Cardiac muscle cell (in vitro differentiated cells and primary cell): ENCODE measurements at regions not wholly inside any gene's neighbourhood (a gene's known extent, or its start where the extent isn't known, plus 50 kb on each side); places are given as distances from the start of the nearest gene placed in this dataset.

Experiments
- DNase-seq, 2 donors: peaks; one replicate each; pipeline versions ENCODE4 v3.0.0 to v3.0.0-alpha.2; 2010 to 2017; ENCODE audit warnings: low read depth in 1 of 2, low spot score in 1 of 2
- H3K27ac ChIP-seq: fragments of 200-600 bp; sonication (generic); 2 replicates; pipeline ENCODE4 v1.5.1; 2016
- H3K27me3 ChIP-seq: fragments of 200-600 bp; sonication (generic); 2 replicates; pipeline ENCODE4 v1.6.0; 2016; ENCODE audit warnings: control low read depth
- H3K36me3 ChIP-seq: fragments of 200-600 bp; sonication (generic); 2 replicates; pipeline ENCODE4 v1.5.1; 2016; ENCODE audit warnings: control low read depth
- H3K4me1 ChIP-seq: fragments of 200-600 bp; sonication (generic); 2 replicates; pipeline ENCODE4 v1.8.1; 2017; ENCODE audit warnings: low read depth, mild to moderate bottlenecking, mixed run types
- H3K4me3 ChIP-seq: fragments of 200-600 bp; sonication (generic); 2 replicates; pipeline ENCODE4 v1.5.1; 2016; ENCODE audit warnings: mild to moderate bottlenecking
- H3K9me3 ChIP-seq: fragments of 200-600 bp; sonication (generic); 2 replicates; pipeline ENCODE4 v1.5.1; 2017; ENCODE audit warnings: low read depth, mild to moderate bottlenecking, control low read depth
- TF ChIP-seq, protein P1 (sequence below): IDR thresholded peaks from 2 replicates; pipeline ENCODE4 v1.5.1; 2012; ENCODE audit warnings: low read depth, mild to moderate bottlenecking, low read length

DNA sequence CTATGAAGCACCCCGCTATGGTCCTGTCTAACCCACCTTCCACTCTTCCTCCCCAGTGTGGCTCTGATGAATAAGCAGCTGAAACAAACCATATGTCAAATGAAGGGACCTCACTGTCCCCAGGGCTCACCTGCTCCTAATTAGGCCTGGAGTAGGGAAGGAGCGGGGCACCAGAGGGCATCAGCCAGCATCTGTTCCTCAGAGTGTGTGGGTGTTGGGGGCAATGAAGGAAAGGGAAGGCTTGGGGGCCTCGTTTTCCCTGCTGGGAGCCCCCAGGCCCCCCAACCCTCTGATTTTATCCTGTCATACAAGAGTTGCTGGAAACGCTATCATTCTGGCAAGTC lies 274.7 kb downstream of the HAUS1 start:
- Histone ChIP-seq H3K27me3 (no peaks in the 10 kb centered on the region), H3K4me3 (no peak overlapping the region), H3K27ac (no peak overlapping the region), H3K36me3 (no peaks in the 10 kb centered on the region), H3K9me3 (no peaks in the 10 kb centered on the region), H3K4me1 (peaks cover 14% of the 10 kb centered on the region)
- DNase-seq = no peak
- TF ChIP-seq, protein P1, sequence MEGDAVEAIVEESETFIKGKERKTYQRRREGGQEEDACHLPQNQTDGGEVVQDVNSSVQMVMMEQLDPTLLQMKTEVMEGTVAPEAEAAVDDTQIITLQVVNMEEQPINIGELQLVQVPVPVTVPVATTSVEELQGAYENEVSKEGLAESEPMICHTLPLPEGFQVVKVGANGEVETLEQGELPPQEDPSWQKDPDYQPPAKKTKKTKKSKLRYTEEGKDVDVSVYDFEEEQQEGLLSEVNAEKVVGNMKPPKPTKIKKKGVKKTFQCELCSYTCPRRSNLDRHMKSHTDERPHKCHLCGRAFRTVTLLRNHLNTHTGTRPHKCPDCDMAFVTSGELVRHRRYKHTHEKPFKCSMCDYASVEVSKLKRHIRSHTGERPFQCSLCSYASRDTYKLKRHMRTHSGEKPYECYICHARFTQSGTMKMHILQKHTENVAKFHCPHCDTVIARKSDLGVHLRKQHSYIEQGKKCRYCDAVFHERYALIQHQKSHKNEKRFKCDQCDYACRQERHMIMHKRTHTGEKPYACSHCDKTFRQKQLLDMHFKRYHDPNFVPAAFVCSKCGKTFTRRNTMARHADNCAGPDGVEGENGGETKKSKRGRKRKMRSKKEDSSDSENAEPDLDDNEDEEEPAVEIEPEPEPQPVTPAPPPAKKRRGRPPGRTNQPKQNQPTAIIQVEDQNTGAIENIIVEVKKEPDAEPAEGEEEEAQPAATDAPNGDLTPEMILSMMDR = no peak

DNA sequence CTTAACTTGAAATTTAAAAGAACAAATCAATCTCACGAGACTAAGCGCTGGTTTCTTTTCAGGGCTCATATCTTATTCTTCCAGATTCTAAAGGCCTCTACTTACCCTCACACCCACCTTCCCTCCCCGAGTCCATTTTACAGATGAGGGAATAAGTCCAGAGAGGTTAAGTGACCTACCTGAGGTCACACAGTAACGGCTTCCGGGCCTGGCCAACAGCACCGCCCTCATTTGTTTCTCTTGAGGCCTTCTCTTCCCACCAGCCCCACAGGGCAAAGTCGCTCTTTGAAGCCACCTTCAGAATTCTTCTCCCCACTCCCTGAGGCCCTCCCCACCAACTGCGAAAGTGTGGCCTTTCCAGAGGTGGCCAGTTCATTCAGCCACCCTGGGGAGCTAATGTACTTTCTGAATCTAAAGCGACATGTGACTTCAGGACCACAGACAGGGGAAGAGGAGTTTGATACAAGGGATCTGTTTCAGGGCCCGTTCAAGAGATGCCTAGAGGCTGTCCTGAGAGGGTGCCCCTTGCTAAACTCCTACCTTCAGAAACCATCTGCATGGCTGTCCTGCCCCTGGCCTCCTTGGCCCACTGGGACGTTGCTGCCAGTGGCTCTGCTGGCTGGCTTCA lies 275.3 kb downstream of the HAUS1 start:
- Histone ChIP-seq H3K4me3 (no peak overlapping the region), H3K9me3 (no peaks in the 10 kb centered on the region), H3K27me3 (no peaks in the 10 kb centered on the region), H3K4me1 (peaks cover 8% of the 10 kb centered on the region), H3K36me3 (no peaks in the 10 kb centered on the region), H3K27ac (no peak overlapping the region)
- no peak for DNase-seq
- TF ChIP-seq, protein P1 = no peak

DNA sequence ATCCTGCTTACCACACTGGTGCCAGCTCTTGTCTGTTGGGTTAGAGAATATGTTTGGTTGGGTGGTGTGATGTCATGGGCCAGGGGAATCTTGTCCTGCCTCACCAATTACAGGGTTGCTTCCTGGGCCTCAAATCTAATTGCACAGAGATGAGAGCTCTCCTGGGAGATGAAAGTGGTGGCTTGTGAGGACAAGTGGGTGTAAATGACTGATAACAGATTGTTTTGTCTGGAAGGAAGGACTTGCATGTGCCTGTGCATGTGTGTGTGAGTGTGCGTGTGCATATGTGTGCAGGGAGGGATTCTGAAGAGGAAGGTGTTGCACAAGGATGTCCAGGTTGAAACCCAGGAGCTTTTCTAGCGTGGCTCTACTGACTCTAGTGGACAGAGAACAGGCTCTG lies 271.9 kb downstream of the LOXHD1 start:
- Histone ChIP-seq H3K27me3 (no peaks in the 10 kb centered on the region), H3K36me3 (no peaks in the 10 kb centered on the region), H3K4me3 (no peak overlapping the region), H3K4me1 (peaks cover 17% of the 10 kb centered on the region), H3K9me3 (no peaks in the 10 kb centered on the region), H3K27ac (no peak overlapping the region)
- TF ChIP-seq, protein P1 = no peak
- DNase-seq = no peak

DNA sequence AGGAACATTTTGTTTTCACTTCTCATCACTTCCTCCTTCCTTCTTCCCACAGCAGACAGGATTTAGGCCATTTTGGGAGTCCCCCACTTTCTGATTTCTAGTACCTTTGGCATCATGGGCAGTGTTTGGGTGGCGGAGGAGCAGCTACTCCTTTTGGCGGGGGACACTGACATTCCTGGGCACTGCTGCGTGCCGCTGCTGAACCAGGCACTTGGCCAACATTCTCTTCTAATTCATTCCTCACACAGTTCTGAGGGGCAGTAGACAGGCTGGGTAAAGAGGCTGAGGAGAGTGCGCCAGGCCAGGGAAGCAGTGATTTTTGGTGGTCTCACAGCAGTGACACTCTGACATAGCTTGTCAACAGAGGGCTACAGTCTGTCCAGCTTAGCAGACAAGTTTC lies 270.2 kb downstream of the LOXHD1 start:
- H3K4me1 ChIP-seq = peaks cover 17% of the 10 kb centered on the region
- H3K27me3 ChIP-seq = no peaks in the 10 kb centered on the region
- H3K27ac ChIP-seq = peak overlapping the region; percentile 66
- peak; percentile 22 to 32 for DNase-seq
- H3K9me3 ChIP-seq = no peaks in the 10 kb centered on the region
- TF ChIP-seq, protein P1 = no peak
- H3K4me3 ChIP-seq = no peak overlapping the region
- H3K36me3 ChIP-seq = no peaks in the 10 kb centered on the region

DNA sequence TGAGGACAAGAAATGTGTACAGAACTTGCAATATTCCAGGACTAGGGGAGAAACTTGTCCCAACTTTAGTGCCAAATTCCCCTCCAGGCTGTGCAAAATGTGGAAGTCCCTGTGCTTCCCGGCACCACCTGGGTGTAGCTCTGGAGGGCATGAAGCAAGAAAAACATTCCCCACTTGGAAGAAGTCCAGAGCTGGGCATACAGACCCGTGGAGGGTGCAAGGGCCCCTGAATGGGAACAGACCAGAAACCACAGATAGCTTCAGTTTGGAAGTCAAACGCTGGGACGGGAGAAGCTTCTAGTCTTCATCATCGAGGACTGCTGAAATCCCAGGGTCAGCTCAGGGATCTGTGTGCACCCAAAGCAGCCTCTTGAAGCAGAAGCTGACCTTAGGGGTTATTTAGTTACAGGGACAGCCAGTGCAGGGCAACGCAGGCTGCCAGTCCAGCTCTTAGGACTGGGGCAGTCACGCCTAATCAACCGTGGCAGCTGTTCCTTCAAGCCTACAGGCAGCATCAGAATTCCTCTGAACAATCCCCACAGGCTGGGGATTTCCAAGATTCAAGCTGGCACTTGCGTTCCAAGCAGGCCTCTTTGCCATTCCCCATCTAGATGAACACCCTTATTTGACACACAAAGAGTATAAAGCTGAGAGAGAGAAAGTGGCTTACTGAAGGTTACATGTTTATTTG lies 269.4 kb downstream of the LOXHD1 start:
- Histone ChIP-seq H3K27ac (peak overlapping the region; percentile 66), H3K36me3 (no peaks in the 10 kb centered on the region), H3K9me3 (no peaks in the 10 kb centered on the region), H3K27me3 (no peaks in the 10 kb centered on the region), H3K4me1 (peaks cover 17% of the 10 kb centered on the region), H3K4me3 (no peak overlapping the region)
- peak in 1 of 2 donors; percentile 14 for DNase-seq
- TF ChIP-seq, protein P1 = no peak
